ENCODE measurements at regions not wholly inside any gene's neighbourhood (a gene's known extent, or its start where the extent isn't known, plus 50 kb on each side); places are given as distances from the start of the nearest gene placed in this dataset.

DNA sequence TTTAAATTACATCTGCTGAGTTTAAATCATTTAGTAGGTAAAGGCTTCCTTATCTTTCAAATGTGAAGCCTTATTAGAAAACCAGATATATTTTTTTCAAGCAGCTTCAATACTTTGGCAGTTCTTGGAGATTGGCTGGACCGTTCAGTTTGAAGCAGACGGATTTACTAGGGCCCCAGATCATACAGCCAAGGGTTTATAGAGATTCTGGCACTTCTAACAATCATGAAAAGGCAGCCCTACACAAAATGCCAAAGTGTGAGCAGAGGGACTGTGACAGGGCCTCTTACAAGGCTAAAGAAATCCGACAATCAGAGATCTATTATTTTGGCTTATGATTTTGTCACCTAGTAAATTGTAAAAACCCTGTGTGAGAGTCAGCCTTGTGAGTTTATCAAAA is 162.8 kb upstream of the SLC38A2 start:
- TF ChIP-seq, protein P1, sequence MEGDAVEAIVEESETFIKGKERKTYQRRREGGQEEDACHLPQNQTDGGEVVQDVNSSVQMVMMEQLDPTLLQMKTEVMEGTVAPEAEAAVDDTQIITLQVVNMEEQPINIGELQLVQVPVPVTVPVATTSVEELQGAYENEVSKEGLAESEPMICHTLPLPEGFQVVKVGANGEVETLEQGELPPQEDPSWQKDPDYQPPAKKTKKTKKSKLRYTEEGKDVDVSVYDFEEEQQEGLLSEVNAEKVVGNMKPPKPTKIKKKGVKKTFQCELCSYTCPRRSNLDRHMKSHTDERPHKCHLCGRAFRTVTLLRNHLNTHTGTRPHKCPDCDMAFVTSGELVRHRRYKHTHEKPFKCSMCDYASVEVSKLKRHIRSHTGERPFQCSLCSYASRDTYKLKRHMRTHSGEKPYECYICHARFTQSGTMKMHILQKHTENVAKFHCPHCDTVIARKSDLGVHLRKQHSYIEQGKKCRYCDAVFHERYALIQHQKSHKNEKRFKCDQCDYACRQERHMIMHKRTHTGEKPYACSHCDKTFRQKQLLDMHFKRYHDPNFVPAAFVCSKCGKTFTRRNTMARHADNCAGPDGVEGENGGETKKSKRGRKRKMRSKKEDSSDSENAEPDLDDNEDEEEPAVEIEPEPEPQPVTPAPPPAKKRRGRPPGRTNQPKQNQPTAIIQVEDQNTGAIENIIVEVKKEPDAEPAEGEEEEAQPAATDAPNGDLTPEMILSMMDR (IDR thresholded peaks at IDR 0.05) = no peak
- no peak for TF ChIP-seq TAF1 (IDR thresholded peaks at IDR 0.05; ENCODE audit: borderline replicate concordance, low read depth, low read length)
- TF ChIP-seq FOSL2 (IDR thresholded peaks at IDR 0.05; ENCODE audit: borderline replicate concordance, low read depth) = no peak
- TF ChIP-seq TCF12 (IDR thresholded peaks at IDR 0.05) = no peak
